HL-60 (cell line): ENCODE measurements at regions not wholly inside any gene's neighbourhood (a gene's known extent, or its start where the extent isn't known, plus 50 kb on each side); places are given as distances from the start of the nearest gene placed in this dataset.

Source experiments
- POLR2AphosphoS5 ChIP-seq: IDR thresholded peaks from 2 replicates; pipeline ENCODE4 v1.6.1; 2012; ENCODE audit warnings: low read depth
- TF ChIP-seq, protein P1 (sequence below): IDR thresholded peaks from one replicate; pipeline ENCODE4 v1.5.1; 2011; ENCODE audit warnings: low read length, control low read depth, inconsistent platforms; ENCODE audit not compliant: insufficient read depth
- TF ChIP-seq, protein P2 (sequence below): IDR thresholded peaks from 2 replicates; pipeline ENCODE4 v1.6.1; 2012; ENCODE audit warnings: low read depth; ENCODE audit not compliant: insufficient replicate concordance

DNA sequence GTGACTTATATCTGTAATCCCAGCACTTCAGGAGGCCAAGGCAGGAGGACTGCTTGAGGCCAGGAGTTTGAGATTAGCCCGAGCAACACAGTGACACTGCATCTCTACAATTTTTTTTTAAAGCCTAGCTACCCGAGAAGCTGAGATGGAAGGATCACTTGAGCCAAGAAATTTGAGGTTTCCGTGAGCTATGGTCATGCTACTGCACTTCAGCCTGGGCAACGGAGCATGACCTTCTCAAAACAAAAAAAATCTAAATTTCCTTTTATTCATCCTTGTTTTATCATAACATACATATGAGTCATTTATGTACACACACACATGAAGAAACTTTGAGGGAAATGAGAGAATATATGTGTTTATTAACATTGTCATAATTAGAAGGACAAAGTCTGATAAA is 277.5 kb upstream of the MAGI2 start:
- TF ChIP-seq, protein P1, sequence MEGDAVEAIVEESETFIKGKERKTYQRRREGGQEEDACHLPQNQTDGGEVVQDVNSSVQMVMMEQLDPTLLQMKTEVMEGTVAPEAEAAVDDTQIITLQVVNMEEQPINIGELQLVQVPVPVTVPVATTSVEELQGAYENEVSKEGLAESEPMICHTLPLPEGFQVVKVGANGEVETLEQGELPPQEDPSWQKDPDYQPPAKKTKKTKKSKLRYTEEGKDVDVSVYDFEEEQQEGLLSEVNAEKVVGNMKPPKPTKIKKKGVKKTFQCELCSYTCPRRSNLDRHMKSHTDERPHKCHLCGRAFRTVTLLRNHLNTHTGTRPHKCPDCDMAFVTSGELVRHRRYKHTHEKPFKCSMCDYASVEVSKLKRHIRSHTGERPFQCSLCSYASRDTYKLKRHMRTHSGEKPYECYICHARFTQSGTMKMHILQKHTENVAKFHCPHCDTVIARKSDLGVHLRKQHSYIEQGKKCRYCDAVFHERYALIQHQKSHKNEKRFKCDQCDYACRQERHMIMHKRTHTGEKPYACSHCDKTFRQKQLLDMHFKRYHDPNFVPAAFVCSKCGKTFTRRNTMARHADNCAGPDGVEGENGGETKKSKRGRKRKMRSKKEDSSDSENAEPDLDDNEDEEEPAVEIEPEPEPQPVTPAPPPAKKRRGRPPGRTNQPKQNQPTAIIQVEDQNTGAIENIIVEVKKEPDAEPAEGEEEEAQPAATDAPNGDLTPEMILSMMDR = no peak
- no peak for TF ChIP-seq POLR2AphosphoS5
- TF ChIP-seq, protein P2, sequence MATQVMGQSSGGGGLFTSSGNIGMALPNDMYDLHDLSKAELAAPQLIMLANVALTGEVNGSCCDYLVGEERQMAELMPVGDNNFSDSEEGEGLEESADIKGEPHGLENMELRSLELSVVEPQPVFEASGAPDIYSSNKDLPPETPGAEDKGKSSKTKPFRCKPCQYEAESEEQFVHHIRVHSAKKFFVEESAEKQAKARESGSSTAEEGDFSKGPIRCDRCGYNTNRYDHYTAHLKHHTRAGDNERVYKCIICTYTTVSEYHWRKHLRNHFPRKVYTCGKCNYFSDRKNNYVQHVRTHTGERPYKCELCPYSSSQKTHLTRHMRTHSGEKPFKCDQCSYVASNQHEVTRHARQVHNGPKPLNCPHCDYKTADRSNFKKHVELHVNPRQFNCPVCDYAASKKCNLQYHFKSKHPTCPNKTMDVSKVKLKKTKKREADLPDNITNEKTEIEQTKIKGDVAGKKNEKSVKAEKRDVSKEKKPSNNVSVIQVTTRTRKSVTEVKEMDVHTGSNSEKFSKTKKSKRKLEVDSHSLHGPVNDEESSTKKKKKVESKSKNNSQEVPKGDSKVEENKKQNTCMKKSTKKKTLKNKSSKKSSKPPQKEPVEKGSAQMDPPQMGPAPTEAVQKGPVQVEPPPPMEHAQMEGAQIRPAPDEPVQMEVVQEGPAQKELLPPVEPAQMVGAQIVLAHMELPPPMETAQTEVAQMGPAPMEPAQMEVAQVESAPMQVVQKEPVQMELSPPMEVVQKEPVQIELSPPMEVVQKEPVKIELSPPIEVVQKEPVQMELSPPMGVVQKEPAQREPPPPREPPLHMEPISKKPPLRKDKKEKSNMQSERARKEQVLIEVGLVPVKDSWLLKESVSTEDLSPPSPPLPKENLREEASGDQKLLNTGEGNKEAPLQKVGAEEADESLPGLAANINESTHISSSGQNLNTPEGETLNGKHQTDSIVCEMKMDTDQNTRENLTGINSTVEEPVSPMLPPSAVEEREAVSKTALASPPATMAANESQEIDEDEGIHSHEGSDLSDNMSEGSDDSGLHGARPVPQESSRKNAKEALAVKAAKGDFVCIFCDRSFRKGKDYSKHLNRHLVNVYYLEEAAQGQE = no peak
